Transverse colon (tissue), 4 donors: ENCODE measurements at regions not wholly inside any gene's neighbourhood (a gene's known extent, or its start where the extent isn't known, plus 50 kb on each side); places are given as distances from the start of the nearest gene placed in this dataset.

Experiments
- EP300 ChIP-seq: sonication (generic); formaldehyde crosslinking; IDR thresholded peaks from one replicate; pipeline ENCODE4 v1.6.1; 2017; ENCODE audit warnings: antibody characterized with exemption, low read depth
- POLR2A ChIP-seq: fragments of 450-650 bp; IDR thresholded peaks from one replicate; pipeline ENCODE4 v1.6.1; 2016; ENCODE audit warnings: antibody characterized with exemption, mild to moderate bottlenecking, moderate library complexity
- POLR2AphosphoS5 ChIP-seq, 3 donors: sonication (generic); formaldehyde crosslinking; IDR thresholded peaks; one replicate each; pipeline ENCODE4 v1.6.1; 2016; ENCODE audit warnings: antibody characterized with exemption in 3 of 3
- TF ChIP-seq, protein P1 (sequence below), 5 experiments: fragments of 200-600 bp in 3 of 5; fragments of 450-650 bp in 2 of 5; sonication (generic) in 3 of 5; IDR thresholded peaks; 1 replicate in 2 of 5; 2 replicates in 3 of 5; pipeline ENCODE4 v1.5.1; 2016 to 2017; ENCODE audit warnings: antibody characterized with exemption in 5 of 5, inconsistent platforms in 3 of 5, mild to moderate bottlenecking in 2 of 5, moderate library complexity in 1 of 5

DNA sequence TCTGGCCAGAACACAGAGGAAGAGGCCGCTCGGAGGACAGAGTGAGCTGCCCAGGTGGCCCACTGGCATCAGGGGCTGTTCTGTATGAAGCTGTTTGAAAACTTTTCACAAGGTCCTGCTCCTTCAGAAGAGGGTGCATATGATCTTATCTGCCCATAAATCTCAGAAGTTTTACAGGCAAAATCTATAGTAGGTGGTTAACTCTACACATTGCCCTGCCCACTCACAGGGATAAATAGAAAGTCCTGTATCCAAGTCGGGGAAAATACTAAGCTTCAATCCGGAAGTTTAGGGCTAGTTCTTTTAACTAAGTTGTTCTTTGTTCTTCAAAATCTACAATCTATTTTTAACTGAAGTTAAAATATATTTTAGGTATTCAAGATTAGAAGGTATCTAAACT, 233.7 kb downstream of the FOXA2 start:
- TF ChIP-seq POLR2A (no peak), EP300 (no peak), POLR2AphosphoS5 (IDR thresholded peaks at IDR 0.05) (no peak)
- TF ChIP-seq, protein P1, sequence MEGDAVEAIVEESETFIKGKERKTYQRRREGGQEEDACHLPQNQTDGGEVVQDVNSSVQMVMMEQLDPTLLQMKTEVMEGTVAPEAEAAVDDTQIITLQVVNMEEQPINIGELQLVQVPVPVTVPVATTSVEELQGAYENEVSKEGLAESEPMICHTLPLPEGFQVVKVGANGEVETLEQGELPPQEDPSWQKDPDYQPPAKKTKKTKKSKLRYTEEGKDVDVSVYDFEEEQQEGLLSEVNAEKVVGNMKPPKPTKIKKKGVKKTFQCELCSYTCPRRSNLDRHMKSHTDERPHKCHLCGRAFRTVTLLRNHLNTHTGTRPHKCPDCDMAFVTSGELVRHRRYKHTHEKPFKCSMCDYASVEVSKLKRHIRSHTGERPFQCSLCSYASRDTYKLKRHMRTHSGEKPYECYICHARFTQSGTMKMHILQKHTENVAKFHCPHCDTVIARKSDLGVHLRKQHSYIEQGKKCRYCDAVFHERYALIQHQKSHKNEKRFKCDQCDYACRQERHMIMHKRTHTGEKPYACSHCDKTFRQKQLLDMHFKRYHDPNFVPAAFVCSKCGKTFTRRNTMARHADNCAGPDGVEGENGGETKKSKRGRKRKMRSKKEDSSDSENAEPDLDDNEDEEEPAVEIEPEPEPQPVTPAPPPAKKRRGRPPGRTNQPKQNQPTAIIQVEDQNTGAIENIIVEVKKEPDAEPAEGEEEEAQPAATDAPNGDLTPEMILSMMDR (IDR thresholded peaks at IDR 0.05): no peak
